Stomach (tissue), 8 donors: ENCODE measurements at regions not wholly inside any gene's neighbourhood (a gene's known extent, or its start where the extent isn't known, plus 50 kb on each side); places are given as distances from the start of the nearest gene placed in this dataset.
A peak's percentile ranks its signal among the peaks of the same experiment; 100 is the strongest.

Experiments used
- DNase-seq, 2 donors: peaks; one replicate each; pipeline versions ENCODE4 v3.0.0 to v3.0.0-alpha.2; 2013 to 2019
- H3K27ac ChIP-seq, 5 donors: fragments of 200-600 bp in 4 of 5; sonication (generic) in 4 of 5; one replicate each; pipeline ENCODE4 v1.5.1; 2013 to 2019; ENCODE audit warnings: mild to moderate bottlenecking in 1 of 5, moderate library complexity in 1 of 5
- H3K27me3 ChIP-seq, 3 donors: fragments of 200-600 bp; sonication (generic); one replicate each; pipeline ENCODE4 v1.5.1; 2017 to 2019; ENCODE audit warnings: mixed run types in 1 of 3
- H3K36me3 ChIP-seq, 4 donors: fragments of 200-600 bp; sonication (generic); 1 replicate in 3 of 4; 2 replicates in 1 of 4; pipeline ENCODE4 v1.5.1; 2016 to 2019
- H3K4me1 ChIP-seq, 4 donors: fragments of 200-600 bp; sonication (generic); one replicate each; pipeline ENCODE4 v1.5.1; 2016 to 2019
- H3K4me3 ChIP-seq, 4 donors: fragments of 200-600 bp; sonication (generic) in 3 of 4; one replicate each; pipeline ENCODE4 v1.5.1; 2016 to 2019; ENCODE audit warnings: mild to moderate bottlenecking in 1 of 4
- H3K9me3 ChIP-seq, 4 donors: fragments of 200-600 bp; sonication (generic); one replicate each; pipeline ENCODE4 v1.5.1; 2016 to 2019
- EP300 ChIP-seq: sonication (generic); formaldehyde crosslinking; IDR thresholded peaks from one replicate; pipeline ENCODE4 v1.6.1; 2017; ENCODE audit warnings: antibody characterized with exemption
- POLR2A ChIP-seq, 4 donors: fragments of 450-650 bp; IDR thresholded peaks; one replicate each; pipeline ENCODE4 v1.6.1; 2016; ENCODE audit warnings: antibody characterized with exemption in 4 of 4, control low read depth in 2 of 4, mild to moderate bottlenecking in 1 of 4, moderate library complexity in 1 of 4
- POLR2AphosphoS5 ChIP-seq, 3 donors: sonication (generic); formaldehyde crosslinking; IDR thresholded peaks; one replicate each; pipeline ENCODE4 v1.6.1; 2016; ENCODE audit warnings: antibody characterized with exemption in 3 of 3
- WGBS, 5 donors: extraction: QIAGEN DNeasy Blood & Tissue Kit in 3 of 5; methylation state at CpG; one replicate each; pipeline versions ENCODE4 v1.1.5 to v1.1.7; 2013 to 2018; 5-methylcytosine and 5-hydroxymethylcytosine counted together
- intact Hi-C: fragments of 100-400 bp; cut with DNase I; formaldehyde crosslinking; loops from one replicate; pipeline ENCODE4 v1.15.1; 2023; ENCODE audit warnings: low total_unique reads
- TF ChIP-seq, protein P1 (sequence below), 7 experiments: fragments of 450-650 bp in 4 of 7; fragments of 200-600 bp in 3 of 7; sonication (generic) in 3 of 7; IDR thresholded peaks; one replicate each; pipeline ENCODE4 v1.5.1; 2016 to 2019; ENCODE audit warnings: antibody characterized with exemption in 7 of 7, control low read depth in 2 of 7, mild to moderate bottlenecking in 1 of 7
- donor health status: healthy with polysubstance abuse.
- donor health status: Bipolar disorder and iron deficiency.
- donor health status: healthy.

DNA sequence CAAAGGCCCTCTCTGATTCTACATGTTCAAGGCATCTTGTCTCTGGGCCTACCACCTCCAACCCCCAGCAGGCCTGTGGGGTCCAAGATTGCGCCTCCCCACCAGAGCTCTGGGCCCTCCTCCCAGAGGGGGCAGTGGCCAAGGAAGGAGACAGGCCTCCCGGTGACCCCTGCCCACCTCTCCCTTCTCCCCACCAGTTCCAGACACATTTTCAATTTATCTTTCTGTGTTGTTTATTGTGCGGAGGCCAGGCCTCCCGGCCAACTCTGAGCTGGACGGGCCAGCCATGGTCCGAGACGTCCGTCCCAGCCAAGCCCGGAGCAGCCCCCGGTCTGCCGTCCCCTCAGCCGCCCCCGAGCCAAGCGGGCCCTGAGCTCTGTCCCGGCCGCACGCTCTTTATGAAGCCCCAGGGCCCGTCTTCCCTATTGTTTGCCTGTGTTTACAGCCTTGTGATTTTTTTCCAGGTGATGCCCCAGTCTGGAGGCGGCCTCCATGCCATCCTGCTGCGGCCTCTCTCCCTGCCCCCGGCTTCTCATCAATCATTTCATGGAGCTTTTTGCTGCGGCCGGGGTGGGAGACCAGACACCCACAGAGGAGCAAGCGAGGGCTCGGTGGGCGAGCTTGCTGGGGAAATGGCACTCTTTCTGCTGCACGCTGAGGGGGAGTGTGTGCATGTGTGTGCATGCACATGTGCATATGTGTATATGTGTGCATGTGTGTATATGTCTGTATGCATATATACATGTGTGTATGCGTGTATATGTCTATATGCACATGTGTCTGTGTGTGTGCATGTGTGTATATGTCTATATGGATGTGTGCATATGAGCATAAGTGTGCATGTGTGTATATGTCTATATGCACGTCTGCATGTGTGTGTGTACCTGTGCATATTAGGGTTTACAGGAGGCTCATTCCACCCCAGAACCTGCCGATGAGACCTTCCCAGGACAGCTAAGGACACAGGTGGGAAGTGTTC lies 52.7 kb upstream of the ELN start:
- Histone ChIP-seq H3K4me3 (no peak overlapping the region), H3K27ac (peak overlapping the region in 1 of 5 donors; percentile 18), H3K4me1 (peaks cover 7 to 66% (median 43%) of the 10 kb centered on the region in 4 donors), H3K27me3 (no peaks in the 10 kb centered on the region), H3K9me3 (no peaks in the 10 kb centered on the region), H3K36me3 (no peaks in the 10 kb centered on the region)
- DNase-seq: peak in 1 of 2 donors; percentile 39
- TF ChIP-seq EP300 (no peak), POLR2A (IDR thresholded peaks at IDR 0.05) (no peak), POLR2AphosphoS5 (IDR thresholded peaks at IDR 0.05) (no peak)
- TF ChIP-seq, protein P1, sequence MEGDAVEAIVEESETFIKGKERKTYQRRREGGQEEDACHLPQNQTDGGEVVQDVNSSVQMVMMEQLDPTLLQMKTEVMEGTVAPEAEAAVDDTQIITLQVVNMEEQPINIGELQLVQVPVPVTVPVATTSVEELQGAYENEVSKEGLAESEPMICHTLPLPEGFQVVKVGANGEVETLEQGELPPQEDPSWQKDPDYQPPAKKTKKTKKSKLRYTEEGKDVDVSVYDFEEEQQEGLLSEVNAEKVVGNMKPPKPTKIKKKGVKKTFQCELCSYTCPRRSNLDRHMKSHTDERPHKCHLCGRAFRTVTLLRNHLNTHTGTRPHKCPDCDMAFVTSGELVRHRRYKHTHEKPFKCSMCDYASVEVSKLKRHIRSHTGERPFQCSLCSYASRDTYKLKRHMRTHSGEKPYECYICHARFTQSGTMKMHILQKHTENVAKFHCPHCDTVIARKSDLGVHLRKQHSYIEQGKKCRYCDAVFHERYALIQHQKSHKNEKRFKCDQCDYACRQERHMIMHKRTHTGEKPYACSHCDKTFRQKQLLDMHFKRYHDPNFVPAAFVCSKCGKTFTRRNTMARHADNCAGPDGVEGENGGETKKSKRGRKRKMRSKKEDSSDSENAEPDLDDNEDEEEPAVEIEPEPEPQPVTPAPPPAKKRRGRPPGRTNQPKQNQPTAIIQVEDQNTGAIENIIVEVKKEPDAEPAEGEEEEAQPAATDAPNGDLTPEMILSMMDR (IDR thresholded peaks at IDR 0.05): no peak
- 69 to 77% (median 76%) methylated on average over 27 to 30 of the region's 30 CpGs for WGBS, 5 donors
- intact Hi-C loops: no loop called here

DNA sequence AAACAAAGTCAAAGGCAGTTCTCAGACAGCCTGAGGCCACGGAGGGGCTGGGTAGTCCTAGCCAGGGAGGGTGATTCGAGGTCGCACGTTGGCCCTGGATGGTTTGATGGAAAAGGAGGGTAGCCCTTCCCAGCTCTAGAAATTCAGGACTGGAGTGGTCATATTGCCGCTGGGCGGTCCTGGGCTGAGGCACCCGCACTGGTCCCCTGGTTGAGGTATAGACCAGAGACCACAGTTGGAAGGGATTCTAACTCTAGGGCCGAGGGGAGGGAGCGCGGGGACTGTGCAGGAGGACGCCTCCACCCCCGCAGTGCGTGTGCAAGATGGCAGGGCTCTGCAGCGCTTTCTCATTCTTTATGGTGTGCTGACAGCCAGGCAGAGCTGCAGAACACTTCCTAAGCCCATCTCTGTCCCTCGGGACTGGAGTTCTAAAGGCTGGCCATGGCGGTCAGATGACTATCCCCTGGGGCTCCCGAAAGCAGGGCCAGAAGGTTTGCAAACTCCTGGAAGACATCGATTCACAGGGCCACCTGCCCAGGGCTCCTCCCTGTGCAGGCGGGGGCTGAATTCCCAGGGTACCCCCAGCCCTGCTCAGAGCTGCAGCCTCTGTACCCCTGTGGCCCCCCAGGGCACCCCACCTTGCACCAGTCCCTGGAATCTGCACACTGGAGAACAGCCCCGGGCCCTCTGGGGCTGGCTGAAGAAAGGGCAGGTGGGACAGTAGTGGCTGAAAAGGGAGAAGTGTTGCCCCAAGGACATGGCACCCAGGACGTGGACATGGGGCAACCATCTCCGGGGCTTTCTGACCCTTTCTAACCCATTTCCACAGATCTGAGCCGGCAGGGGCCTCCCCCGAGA lies 51.0 kb upstream of the ELN start:
- Histone ChIP-seq H3K36me3 (no peaks in the 10 kb centered on the region), H3K9me3 (no peaks in the 10 kb centered on the region), H3K27ac (no peak overlapping the region), H3K4me3 (no peak overlapping the region), H3K27me3 (no peaks in the 10 kb centered on the region), H3K4me1 (peaks cover 7 to 55% (median 39%) of the 10 kb centered on the region in 4 donors)
- DNase-seq: peak in 1 of 2 donors; percentile 41
- TF ChIP-seq POLR2AphosphoS5 (IDR thresholded peaks at IDR 0.05) (no peak), POLR2A (IDR thresholded peaks at IDR 0.05) (no peak), EP300 (no peak)
- TF ChIP-seq, protein P1 (IDR thresholded peaks at IDR 0.05): no peak
- intact Hi-C loops: no loop called here
- WGBS, 5 donors: 76 to 90% (median 85%) methylated on average over 23 to 24 of the region's 24 CpGs

DNA sequence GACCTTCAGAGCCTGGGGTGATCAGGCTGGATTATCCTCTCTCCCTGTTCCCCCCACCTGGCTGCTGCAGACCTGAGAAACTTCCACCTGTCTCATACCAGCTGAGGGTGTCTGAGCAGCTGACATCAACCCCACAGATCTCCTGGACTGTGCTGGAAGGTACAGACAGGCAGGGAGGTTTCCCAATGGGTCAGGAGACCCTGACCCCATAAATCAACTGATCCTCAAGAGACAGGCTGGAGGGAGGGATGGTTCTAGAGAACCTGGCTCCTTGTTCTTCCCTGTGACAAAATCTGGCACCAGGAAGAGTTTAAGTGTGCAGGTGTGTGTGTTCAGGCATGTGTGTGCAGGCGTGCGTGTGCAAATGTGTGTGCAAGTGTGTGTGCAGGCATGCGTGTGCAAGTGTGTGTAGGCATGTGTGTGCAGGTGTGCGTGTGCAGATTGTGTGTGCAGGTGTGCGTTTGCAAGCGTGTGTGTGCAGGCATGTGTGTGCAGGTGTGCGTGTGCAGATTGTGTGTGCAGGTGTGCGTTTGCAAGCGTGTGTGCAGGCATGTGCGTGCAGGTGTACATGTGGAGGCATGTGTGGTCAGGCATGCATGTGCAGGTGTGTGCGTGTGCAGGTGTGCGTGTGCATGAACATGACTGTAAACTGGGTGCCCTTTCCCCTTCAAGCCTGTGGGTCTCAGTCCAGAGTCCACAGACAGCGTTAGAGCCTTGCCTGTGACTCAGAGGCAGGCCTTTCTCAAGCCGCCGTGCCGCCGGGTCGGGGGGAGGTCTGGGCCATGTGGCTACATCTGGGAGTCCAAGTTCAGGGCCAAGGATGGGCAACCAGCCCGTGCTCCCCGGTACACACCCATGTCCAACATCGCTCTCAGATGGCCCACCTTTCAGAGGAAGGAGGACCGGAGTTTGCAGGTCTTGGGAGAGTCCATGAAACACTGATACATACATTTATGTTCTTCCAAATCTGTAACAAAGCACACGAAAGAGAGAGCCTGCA lies 50.1 kb upstream of the ELN start:
- peaks cover 7 to 55% (median 39%) of the 10 kb centered on the region in 4 donors for H3K4me1 ChIP-seq
- H3K9me3 ChIP-seq: no peaks in the 10 kb centered on the region
- WGBS, 5 donors: 78 to 90% (median 82%) methylated on average over 13 to 23 of the region's 23 CpGs
- DNase-seq: peak in 1 of 2 donors; percentile 65
- no peaks in the 10 kb centered on the region for H3K27me3 ChIP-seq
- peak overlapping the region in 2 of 5 donors; percentile 18 to 35 for H3K27ac ChIP-seq
- no peak overlapping the region for H3K4me3 ChIP-seq
- TF ChIP-seq, protein P1 (IDR thresholded peaks at IDR 0.05): no peak
- H3K36me3 ChIP-seq: no peaks in the 10 kb centered on the region
- intact Hi-C loops: no loop called here
